NCI-H748 (cell line): ENCODE measurements at regions not wholly inside any gene's neighbourhood (a gene's known extent, or its start where the extent isn't known, plus 50 kb on each side); places are given as distances from the start of the nearest gene placed in this dataset.

Experiments
- DNase-seq: peaks from one replicate; lab custom pipeline; 2025; ENCODE audit not compliant: unreplicated experiment; lab: John Stamatoyannopoulos, UW

DNA sequence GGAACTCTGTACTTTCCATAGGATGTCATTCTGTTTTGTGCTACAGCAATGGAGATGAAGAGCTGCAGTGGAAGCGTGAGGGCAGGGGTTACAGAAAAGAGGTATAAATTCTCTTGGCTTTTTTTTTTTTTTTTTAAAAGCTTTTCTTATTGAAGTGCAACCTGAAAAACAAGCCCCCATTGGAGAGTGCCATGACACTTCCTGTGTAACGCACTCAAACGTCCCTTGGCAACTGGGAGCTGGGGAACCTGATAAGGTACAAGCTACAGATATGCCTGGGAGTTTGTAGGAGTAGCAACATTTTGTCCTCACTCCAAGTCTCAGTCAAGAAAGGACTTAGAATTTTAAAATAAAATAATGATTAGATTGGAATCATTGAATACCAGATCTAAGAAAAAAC is 512.1 kb downstream of the RPS24 start:
- DNase-seq, result peak; percentile 3

GRCh38 chr10:78547397-78547796 is 513.7 kb downstream of the RPS24 start:
- DNase-seq, result no peak

DNA sequence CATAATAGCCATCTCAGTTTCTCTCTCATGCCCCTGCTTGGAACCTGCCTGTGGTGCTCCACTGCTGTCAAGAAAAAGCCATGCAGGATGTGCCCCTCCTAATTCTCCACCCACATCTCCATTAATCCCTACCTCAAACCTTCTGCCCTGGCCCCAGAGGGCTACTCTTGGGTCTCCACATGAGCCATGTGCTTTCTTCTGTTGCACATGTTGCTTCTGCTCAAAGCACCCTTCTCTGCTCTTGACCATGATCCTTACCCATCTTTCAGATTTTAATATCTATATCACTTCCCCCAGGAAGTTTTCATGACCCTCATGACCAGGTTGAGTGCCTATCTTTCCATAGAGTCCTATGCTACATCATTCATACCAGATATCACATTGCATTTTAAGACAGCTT is 514.2 kb downstream of the RPS24 start:
- DNase-seq, result no peak

DNA sequence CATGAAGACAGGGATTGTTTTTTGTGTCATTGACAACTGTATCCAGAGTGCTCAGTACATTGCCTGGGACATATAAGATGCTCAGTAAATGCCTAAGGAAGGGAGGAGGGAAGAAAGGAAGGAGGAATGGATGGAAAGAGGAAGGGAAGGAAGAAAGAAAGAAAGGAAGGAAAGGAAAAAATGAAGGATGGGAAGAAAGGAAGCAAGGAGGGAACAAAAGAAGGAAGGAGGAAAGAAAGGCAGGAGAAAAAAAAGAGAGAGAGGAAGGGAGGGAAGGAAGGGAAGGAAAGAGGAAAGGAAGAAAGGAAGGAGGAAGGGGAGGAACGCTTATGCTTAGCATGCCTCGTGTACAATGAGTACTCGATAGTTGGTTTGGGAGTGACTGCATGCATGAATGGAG is 514.7 kb downstream of the RPS24 start:
- DNase-seq, result no peak

DNA sequence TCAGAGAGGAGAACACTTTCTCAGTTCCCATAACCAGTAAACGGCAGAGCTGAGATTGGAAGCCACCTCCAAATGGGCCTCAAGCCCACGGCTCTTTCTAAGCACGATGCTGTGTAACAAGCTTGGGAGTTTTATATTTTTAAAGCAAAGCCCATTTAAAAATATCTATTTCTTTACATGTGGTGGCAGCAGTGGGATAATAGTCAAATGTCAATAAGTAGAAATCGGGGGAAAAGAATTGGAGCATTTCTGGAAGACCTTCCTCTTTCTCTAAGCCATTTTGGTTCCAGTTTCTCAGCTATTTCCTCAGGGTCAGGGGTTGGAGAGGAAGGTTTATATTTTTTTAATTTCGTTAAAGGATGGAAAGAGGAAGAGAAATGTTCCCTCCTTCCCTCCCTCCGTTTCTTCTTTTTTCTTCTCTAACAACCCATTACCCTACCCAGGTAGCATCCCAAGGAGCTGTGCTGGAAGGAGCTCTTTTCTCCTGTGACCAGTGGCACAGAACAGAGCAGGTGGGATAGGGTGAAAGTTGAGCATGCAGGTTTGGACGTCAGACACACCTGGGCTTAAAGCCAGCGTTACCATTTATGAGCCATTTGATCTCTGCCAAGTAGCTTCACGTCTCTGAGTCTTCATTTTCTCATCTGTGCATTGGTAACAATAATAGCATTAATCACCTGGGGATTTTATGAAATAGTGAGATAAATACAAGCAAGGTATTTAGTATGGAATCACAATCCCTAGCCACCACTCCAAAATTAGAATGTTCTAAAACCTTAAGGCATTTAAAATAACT is 515.7 kb downstream of the RPS24 start:
- peak; percentile 57 for DNase-seq

- DNase-seq, result peak; percentile 53
Measured at GRCh38 chr10:78550090-78550489, 516.4 kb downstream of the RPS24 start.

DNA sequence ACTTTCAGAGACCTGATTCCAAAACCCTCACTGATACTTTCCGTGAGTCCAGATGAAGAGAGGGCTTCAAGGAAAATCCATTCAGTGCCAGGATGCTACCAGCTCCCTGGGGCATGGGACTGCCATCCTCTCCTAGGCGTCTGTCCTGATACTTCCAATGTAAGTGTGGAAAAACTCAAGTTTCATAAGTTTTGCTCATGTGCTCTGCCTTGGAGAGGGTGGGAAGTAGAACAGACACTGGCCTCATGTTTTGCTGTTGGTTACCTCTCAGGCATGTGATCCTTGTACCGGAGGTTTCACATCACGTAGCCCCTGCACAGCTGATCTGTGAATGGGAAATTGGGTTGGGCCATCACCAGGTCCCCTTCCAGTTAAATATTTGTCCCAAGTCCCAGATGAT is 517.1 kb downstream of the RPS24 start:
- no peak for DNase-seq

GRCh38 chr10:78551184-78552005 is 517.4 kb upstream of the ZMIZ1 start:
- DNase-seq, result peak; percentile 8

DNA sequence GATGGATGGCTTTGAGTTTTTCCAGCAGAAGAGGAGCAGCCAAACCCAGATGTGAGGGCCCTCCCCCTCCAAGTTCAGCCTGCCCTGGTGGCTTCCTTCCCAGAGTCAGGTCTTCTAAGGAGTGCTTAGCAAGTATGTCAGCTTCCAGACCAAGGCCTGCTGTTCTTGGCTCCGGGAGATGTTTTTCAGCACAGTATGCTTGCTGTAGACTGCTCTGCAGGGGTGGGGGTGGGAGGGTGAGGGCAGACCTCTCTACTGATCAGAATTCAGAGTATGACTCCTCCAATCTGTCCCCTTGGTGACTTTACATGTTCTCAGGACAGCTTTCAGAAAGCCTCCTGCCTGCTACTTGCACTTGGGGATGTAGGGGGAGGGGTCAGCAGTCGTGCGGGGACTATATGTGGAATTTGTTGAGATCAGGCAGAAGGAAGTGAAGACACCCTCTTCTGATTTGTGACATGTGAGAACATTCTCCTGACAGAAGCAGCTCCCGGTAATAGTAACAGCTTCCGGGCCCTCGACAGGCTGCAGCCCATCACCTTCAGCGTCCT is 516.4 kb upstream of the ZMIZ1 start:
- no peak for DNase-seq

- no peak for DNase-seq
Measured at GRCh38 chr10:78553792-78554191, 515.0 kb upstream of the ZMIZ1 start.

GRCh38 chr10:78555128-78555527 is 513.6 kb upstream of the ZMIZ1 start:
- DNase-seq, result no peak

DNA sequence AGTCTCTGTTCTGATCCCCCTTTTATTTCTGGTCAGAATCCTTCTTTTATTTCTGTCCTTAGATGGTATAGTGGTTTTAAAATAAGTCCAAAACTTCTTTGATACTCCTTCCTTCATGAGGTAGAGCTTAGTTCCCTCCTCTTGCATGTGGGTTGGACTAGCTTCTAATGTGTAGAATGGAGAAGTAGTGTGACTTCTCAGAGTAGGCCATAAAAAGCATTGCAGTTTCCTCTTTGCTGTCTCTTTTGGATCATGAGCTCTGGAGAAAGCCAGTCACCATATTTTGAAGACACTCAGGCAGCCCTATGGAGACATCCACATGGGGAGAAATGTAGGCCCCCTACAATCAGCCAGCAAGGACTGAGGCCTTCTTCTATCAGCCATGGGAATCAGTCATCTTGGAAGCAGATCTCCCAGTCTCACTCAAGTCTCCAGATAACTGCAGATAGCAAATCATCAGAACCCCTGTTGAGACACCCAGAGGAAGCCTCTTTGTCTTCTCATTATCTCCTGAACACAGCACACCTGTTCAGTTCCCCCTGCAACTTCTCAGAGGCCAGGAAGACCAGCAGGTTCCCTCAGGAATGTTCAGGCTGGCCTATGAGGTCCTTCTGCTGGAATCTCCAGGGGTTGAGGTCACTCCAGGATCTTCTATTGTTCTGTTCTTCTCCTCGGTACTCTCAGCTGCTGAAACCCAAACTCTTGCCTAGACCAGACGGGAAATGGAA is 511.9 kb upstream of the ZMIZ1 start:
- DNase-seq, result no peak

GRCh38 chr10:78557433-78557925 is 511.3 kb upstream of the ZMIZ1 start:
- DNase-seq, result no peak

GRCh38 chr10:78559661-78560340 is 509.0 kb upstream of the ZMIZ1 start:
- DNase-seq, result peak; percentile 94

- peak; percentile 73 for DNase-seq
Measured at GRCh38 chr10:78560341-78560688, 508.5 kb upstream of the ZMIZ1 start.

DNA sequence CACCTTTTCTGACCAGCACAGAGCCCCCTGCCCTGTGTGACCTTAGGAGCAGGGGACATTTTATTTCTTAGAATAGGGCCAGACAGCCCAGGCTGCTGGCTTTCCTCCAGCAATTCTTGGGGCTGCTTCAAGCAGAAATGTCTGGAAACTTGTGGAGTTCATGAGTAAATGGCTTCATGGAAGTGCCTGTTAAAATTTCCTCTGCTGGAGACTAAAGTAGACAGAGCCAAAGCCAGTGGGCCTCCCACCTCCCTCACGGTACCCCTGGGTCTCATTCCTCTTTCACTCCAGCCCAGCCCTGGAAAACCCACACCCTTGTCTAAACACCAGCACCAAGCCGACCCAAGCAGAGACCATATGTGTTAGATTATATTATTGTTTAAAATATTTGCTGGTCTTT is 505.5 kb upstream of the ZMIZ1 start:
- no peak for DNase-seq

DNA sequence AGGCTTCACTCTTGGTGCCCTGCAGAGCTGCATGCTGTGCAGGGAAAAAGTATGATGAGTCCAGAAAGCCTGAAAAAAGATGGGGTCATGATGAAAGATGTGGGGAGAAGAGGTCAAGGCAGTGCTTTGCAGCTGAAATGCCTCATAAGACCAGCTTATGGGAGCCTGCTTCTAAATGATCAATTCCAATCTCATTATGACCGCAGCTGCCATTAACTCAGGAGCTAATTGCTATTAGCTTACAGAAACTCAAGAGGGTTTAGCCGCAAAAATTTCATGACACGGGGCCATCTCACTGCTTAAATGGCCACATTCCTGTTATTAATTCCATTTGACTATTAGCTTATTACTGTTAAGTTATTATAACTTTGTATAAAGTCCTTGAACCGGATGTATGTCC is 502.9 kb upstream of the ZMIZ1 start:
- no peak for DNase-seq

DNA sequence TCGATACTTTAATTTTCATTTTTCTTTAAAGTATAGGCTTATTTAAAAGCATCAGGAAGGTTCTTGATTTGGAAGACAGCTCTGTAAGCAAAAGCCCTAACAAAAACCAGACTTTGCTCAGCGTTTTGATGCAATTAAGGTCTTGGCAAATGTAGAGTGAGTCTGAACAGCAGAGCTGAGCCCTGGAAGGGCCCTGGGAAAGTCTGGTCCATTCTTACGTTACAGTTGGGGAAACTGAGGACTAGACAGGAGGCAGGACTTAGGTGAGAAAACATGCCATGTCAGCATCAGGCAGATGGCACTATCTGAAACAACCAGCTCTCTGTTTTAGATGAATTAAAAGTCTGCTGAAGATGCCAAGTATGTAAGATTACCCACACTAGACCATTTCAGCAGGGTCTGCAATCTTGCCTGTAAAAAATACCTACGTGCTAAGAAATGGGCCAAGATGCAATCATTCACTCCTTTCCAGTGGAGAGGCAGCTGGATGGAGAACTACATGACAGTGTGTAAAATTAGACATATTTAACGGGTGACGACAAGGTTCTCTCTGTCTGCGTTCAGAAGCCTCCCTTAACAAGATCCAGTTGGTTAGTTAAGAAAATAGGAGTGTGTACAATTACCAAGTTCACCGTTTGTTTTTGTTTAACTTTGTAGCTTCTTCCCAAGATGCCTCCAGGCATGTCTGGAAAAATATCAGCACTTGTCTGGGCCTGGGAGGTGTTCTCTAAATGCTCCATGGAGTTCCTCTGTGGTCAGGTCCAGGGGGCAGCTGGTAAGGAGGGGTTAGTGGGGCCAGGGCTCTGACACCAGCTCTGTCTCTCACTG is 502.3 kb upstream of the ZMIZ1 start:
- DNase-seq, result no peak

- DNase-seq, result peak; percentile 97
Measured at GRCh38 chr10:78567680-78568455, 500.9 kb upstream of the ZMIZ1 start.
